Muscle of leg (tissue), 3 donors: ENCODE measurements at regions not wholly inside any gene's neighbourhood (a gene's known extent, or its start where the extent isn't known, plus 50 kb on each side); places are given as distances from the start of the nearest gene placed in this dataset.
A peak's percentile ranks its signal among the peaks of the same experiment; 100 is the strongest.

Experiments
- DNase-seq: peaks from one replicate; pipeline ENCODE4 v3.0.0; 2013
- H3K27ac ChIP-seq: one replicate; pipeline ENCODE4 v1.5.1; 2013; ENCODE audit warnings: mild to moderate bottlenecking, low read length, control low read depth
- H3K27me3 ChIP-seq: one replicate; pipeline ENCODE4 v1.6.1; 2013; ENCODE audit warnings: low read length; ENCODE audit not compliant: control insufficient read depth, insufficient read depth
- H3K36me3 ChIP-seq: one replicate; pipeline ENCODE4 v1.6.1; 2013; ENCODE audit warnings: low read length; ENCODE audit not compliant: control insufficient read depth, insufficient read depth
- H3K4me1 ChIP-seq: one replicate; pipeline ENCODE4 v1.6.1; 2013; ENCODE audit warnings: low read length; ENCODE audit not compliant: control insufficient read depth, insufficient read depth
- H3K4me3 ChIP-seq: one replicate; pipeline ENCODE4 v1.5.1; 2013; ENCODE audit warnings: low read length, control low read depth
- H3K9me3 ChIP-seq: replicated peaks from 2 replicates; pipeline ENCODE4 v1.6.1; 2013; ENCODE audit warnings: low read depth, low read length; ENCODE audit not compliant: control insufficient read depth
- WGBS: methylation state at CpG from one replicate; pipeline ENCODE4 v1.1.5; 2013; ENCODE audit warnings: missing lambda C conversion rate; ENCODE audit not compliant: insufficient coverage; 5-methylcytosine and 5-hydroxymethylcytosine counted together

DNA sequence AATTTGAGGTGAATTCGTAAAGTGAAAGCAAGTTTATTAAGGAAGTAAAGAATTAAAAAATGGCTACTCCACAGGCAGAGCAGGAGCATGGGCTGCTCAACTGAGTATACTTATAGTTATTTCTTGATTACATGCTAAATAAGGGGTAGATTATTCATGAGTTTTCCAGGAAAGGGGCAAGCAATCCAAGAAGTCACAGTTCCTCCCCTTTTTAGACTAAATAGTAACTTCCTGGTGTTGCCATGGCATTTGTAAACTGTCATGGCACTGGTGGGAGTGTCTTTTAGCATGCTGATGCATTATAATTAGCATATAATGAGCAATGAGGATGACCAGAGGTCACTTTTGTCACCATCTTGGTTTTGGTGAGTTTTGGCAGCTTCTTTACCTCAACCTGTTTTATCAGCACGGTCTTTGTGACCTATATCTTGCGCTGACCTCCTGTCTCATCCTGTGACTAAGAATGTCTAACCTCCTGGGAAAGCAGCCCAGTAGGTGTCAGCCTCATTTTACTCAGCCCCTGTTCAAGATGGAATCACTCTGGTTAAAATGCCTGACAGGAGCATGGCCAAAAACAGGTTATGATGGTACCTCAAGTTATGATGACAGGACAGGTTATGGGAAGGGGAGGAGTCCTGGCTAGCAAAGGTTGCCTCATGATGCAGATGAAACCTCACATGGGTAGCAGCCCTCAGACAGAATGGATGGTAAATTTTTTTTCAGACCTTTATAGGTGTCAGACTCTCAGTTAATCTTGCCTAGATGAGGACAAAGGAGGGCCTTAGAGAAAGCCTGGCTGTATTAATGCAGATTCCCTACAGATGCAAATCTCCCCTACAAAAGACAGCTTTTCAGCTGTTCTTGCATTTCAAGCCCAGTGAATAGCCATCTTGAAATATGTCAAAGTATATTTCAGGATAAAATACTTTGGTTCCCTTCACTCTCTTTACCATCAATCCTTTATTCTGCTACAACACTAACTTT lies 49.7 kb downstream of the SIPA1L2 start:
- WGBS = 100% methylated on average over 2 of the region's 3 CpGs
- H3K4me1 ChIP-seq = peaks cover 2% of the 10 kb centered on the region
- H3K27ac ChIP-seq = no peak overlapping the region

DNA sequence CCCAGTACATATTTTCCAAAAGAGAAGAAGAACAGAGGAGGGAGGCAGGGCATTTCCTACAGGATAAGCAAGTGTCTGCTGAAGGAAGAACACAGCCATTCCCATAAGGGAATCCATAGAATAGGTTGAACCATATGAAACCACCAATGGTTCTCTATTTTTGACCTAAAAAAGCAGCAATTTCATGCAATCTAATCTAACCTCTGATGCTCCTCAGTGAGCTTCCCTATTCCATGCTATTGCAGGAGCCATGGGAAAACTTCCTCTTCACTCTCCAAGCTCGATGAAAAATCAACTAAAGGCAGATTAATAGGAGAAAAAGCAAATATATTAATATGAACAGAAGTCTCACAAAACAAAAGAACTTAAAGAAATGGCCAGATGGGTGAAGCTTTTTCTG lies 50.5 kb downstream of the SIPA1L2 start:
- no peaks in the 10 kb centered on the region for H3K9me3 ChIP-seq
- H3K27ac ChIP-seq = peak overlapping the region; percentile 16
- no peaks in the 10 kb centered on the region for H3K27me3 ChIP-seq
- DNase-seq = no peak
- no peak overlapping the region for H3K4me3 ChIP-seq
- H3K36me3 ChIP-seq = no peaks in the 10 kb centered on the region
- no CpG with 5 or more reads among the region's 1 CpG for WGBS
- peaks cover 5% of the 10 kb centered on the region for H3K4me1 ChIP-seq

More for the DNA sequence above, 49.7 kb downstream of the SIPA1L2 start:
- DNase-seq = no peak
- H3K36me3 ChIP-seq = no peaks in the 10 kb centered on the region
- H3K4me3 ChIP-seq = no peak overlapping the region
- no peaks in the 10 kb centered on the region for H3K9me3 ChIP-seq
- H3K27me3 ChIP-seq = no peaks in the 10 kb centered on the region

DNA sequence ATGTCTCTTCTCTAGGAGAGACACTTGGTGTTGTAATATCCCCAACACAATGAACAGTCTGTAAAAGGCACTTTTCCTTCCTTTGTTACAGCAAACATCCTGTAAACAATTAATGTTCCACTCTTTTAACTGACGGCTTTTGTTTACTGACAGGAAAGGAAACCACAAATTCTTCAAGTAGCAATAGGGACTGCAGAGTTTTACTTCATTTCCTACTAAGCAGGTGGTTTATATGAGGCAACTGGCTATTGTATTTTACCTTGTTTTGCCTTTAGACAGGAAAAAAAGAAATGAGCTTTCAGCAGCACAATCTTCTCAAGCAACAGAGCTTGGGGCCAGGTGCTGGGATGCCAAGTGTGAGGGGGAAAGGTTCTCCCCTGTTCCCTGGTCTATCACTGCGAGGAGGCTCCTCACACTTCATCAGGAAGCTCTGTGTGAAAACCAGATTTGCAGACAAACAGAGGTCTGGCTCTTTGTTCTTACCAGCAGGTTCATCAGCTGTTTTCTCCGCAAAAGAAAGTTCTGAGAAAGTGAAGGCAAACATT lies 51.2 kb downstream of the SIPA1L2 start:
- Histone ChIP-seq H3K9me3 (no peaks in the 10 kb centered on the region), H3K4me1 (peaks cover 5% of the 10 kb centered on the region), H3K27me3 (no peaks in the 10 kb centered on the region), H3K4me3 (no peak overlapping the region), H3K27ac (peak overlapping the region; percentile 42), H3K36me3 (no peaks in the 10 kb centered on the region)
- 13% methylated on average over 1 of the region's 3 CpGs for WGBS
- DNase-seq = peak; percentile 44

DNA sequence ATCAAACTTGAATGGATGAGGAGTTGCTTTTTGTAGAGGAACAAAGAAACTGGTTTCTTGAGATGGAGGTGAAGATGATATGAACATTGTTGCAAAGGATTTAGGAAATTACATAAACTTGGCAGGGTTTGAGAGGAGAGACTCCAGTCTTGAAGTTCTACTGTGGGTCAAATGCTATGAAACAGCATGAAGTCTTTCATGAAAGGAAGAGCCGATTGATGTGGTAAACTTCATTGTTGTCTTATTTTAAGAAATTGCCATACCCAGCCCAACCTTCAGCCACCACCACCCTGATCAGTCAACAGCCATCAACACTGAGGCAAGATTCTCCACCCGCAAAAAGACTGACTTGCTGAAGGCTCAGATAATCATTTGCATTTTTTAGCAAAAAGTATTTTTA lies 52.2 kb downstream of the SIPA1L2 start:
- peaks cover 5% of the 10 kb centered on the region for H3K4me1 ChIP-seq

DNA sequence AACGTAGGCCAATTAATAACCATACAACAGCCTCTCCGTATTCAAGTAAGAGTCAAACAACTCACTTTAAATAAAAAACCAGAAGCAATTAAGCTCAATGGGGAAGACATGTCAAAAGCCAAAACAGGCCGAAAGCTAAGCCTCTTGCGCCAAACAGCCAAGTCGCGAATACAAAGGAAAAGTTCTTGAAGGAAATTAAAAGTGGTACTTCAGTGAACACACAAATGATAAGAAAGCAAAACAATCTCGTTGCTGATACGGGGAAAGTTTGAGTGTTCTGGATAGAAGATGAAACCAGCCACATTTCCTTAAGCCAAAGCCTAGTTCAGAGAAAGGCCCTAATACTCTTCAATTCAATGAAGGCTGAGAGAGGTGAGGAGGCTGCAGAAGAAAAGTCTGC lies 53.4 kb downstream of the SIPA1L2 start:
- Histone ChIP-seq H3K36me3 (no peaks in the 10 kb centered on the region), H3K4me3 (no peak overlapping the region), H3K9me3 (no peaks in the 10 kb centered on the region), H3K4me1 (peaks cover 5% of the 10 kb centered on the region), H3K27ac (no peak overlapping the region), H3K27me3 (no peaks in the 10 kb centered on the region)
- WGBS = no CpG with 5 or more reads among the region's 8 CpGs
- no peak for DNase-seq

More for the DNA sequence above, 52.2 kb downstream of the SIPA1L2 start:
- H3K4me3 ChIP-seq = no peak overlapping the region
- H3K36me3 ChIP-seq = no peaks in the 10 kb centered on the region
- no peaks in the 10 kb centered on the region for H3K9me3 ChIP-seq
- no peak overlapping the region for H3K27ac ChIP-seq
- DNase-seq = no peak
- H3K27me3 ChIP-seq = no peaks in the 10 kb centered on the region
- no CpG with 5 or more reads among the region's 2 CpGs for WGBS

DNA sequence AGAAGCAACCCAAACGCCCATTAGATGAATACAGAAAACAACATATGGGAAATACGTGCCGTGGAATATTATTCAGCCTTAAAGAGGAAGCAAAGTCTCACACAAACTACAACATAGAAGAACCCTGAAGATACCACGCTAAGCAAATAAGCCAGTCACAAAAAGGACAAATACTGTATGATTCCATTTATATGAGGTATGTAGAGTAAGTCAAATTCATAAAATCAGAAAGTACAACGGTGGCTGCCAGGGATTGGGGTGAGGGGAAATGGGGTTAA lies 54.2 kb downstream of the SIPA1L2 start:
- H3K36me3 ChIP-seq = no peaks in the 10 kb centered on the region
- WGBS = 100% methylated on average over 1 of the region's 5 CpGs
- no peak overlapping the region for H3K4me3 ChIP-seq
- no peaks in the 10 kb centered on the region for H3K9me3 ChIP-seq
- H3K4me1 ChIP-seq = peaks cover 5% of the 10 kb centered on the region
- DNase-seq = no peak
- no peaks in the 10 kb centered on the region for H3K27me3 ChIP-seq
- no peak overlapping the region for H3K27ac ChIP-seq

DNA sequence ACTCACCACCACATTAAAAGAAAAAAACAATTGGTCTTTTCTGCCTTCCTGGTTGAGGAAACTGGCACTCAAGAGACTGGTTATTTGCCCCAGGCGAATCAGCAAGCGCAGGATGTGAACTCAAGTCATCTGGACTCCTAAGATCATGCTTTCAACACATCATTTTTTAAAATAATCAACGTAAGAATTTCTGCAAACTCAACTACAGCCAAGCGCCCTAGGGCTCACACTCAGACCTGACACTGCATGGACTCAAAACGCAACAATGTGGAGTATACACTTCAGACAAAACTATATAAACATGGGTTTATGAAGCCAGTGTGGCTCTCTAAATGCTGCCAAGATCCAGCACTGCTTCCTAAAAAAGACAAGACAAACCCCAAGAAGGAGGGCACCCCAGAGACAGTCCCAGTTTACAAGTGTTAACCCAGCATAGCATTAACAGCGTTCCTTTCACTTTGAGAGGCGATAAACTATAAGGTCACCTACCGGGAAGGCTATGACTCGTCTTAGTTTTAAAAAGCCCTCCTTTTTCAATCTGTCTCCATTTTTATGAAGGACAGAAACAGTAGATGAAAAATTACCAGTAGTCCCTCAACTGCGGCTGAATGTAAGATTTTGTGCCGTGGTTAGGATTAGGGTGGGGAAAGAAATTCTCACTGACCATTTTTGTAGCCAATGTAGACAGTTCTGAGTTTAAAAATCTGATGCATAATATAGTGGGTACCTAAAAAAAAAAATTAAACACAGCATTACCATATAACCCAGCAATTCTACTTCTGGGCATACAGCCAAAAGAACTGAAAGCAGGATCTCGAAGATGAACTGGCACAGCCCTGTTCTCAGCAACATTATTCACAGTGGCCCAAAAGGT lies 54.8 kb downstream of the SIPA1L2 start:
- Histone ChIP-seq H3K27ac (no peak overlapping the region), H3K4me3 (no peak overlapping the region), H3K27me3 (no peaks in the 10 kb centered on the region), H3K9me3 (no peaks in the 10 kb centered on the region), H3K36me3 (no peaks in the 10 kb centered on the region), H3K4me1 (peaks cover 5% of the 10 kb centered on the region)
- WGBS = 73% methylated on average over 7 of the region's 12 CpGs
- DNase-seq = no peak

DNA sequence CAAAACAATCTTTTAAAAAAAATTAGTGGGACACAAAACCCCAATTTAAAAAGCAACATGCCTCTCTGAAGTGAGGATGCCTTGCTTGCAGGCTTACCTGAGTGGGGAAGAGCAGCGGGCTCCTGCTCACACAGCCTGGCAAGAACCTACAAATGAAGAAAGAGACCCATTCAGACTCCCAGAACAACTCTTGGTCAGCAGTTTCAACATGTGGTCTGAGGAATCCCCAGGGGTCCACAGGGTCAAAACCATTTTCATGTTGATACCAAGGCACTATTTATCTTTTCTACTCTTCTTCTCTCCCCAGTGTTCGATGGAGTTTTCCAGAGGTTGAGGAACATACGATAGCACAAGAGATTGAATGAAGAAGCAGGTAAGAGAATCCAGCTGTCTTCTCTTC lies 55.9 kb downstream of the SIPA1L2 start:
- H3K4me1 ChIP-seq = peaks cover 6% of the 10 kb centered on the region
- H3K9me3 ChIP-seq = no peaks in the 10 kb centered on the region
- no peaks in the 10 kb centered on the region for H3K27me3 ChIP-seq
- WGBS = 100% methylated on average over 1 of the region's 3 CpGs
- no peak overlapping the region for H3K27ac ChIP-seq
- DNase-seq = no peak
- H3K4me3 ChIP-seq = no peak overlapping the region
- no peaks in the 10 kb centered on the region for H3K36me3 ChIP-seq

DNA sequence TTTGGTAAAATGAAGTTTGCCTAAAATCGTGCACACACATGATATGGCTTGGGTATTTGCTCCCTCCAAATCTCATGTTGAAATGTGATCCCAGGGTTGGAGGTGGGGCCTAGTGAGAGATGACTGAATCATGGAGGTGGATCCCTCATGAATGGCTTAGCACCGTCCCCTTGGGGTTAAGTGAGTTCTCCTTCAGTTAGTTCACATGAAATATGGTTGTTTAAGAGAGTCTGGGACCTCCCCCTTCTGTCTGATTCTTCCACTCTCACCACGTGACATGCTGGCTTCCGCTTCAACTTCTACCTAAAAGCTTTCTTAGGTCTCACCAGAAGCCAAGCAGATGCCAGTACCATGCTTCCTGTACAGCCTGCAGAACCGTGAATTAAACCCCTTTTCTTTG lies 58.4 kb downstream of the SIPA1L2 start:
- no peaks in the 10 kb centered on the region for H3K27me3 ChIP-seq
- DNase-seq = no peak
- H3K27ac ChIP-seq = no peak overlapping the region
- H3K9me3 ChIP-seq = no peaks in the 10 kb centered on the region
- H3K4me3 ChIP-seq = no peak overlapping the region
- no peaks in the 10 kb centered on the region for H3K36me3 ChIP-seq
- H3K4me1 ChIP-seq = peaks cover 11% of the 10 kb centered on the region
- 86% methylated on average over 1 of the region's 5 CpGs for WGBS

DNA sequence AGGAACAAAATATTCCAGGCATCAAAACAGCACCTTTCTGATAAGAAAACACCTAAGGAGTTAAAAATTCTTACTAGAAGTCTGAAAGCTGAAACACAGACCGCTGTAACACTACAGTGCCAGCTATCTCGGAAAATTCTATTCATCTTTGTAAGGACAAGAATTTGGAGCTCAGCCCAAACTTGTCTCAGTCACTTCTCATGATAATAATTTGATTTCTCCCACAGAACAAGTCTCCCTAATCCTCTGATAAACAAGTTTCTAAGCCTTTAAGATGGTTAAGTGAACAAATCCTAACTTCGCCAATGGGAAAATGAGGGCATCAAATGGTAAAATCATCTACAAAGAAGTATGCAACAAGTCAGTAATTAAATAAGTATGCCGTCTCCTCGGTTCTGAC lies 59.9 kb downstream of the SIPA1L2 start:
- Histone ChIP-seq H3K36me3 (no peaks in the 10 kb centered on the region), H3K9me3 (no peaks in the 10 kb centered on the region), H3K4me1 (peaks cover 9% of the 10 kb centered on the region), H3K27me3 (no peaks in the 10 kb centered on the region), H3K27ac (no peak overlapping the region), H3K4me3 (no peak overlapping the region)
- DNase-seq = peak; percentile 48
- no CpG with 5 or more reads among the region's 5 CpGs for WGBS
